ENCODE measurements at regions not wholly inside any gene's neighbourhood (a gene's known extent, or its start where the extent isn't known, plus 50 kb on each side); places are given as distances from the start of the nearest gene placed in this dataset.
A peak's percentile ranks its signal among the peaks of the same experiment; 100 is the strongest.

DNA sequence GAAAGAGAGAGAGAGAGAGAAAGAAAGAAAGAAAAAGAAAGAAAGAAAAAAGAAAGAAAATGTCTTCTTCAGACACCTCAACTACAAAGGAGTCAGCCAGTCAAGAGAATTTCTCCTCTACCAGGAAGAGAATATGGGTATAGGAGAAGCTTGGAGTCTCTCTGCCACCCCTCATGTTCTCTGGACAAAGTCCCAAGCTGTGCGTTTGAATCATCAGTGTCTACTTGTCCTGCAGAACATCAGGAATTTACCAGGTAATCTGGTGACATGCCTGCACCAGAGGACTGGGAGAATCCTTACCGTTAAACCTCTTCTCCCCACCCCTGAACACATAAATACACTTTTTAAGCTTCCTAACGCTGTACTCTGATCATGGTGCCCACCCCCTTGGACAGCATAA, 119.5 kb downstream of the TM9SF2 start:
- no peak for DNase-seq
- H3K4me1 ChIP-seq = peaks cover 0 to 9% (median 0%) of the 10 kb centered on the region in 3 donors
- H3K9me3 ChIP-seq = no peaks in the 10 kb centered on the region
- no peak overlapping the region for H3K27ac ChIP-seq
- H3K4me3 ChIP-seq = no peak overlapping the region
- intact Hi-C loops (cut with DNase I) = no loop called here
- 67 to 76% methylated on average over 3 of the region's 3 CpGs for WGBS, 2 donors
- no peaks in the 10 kb centered on the region for H3K36me3 ChIP-seq
- TF ChIP-seq, protein P1, sequence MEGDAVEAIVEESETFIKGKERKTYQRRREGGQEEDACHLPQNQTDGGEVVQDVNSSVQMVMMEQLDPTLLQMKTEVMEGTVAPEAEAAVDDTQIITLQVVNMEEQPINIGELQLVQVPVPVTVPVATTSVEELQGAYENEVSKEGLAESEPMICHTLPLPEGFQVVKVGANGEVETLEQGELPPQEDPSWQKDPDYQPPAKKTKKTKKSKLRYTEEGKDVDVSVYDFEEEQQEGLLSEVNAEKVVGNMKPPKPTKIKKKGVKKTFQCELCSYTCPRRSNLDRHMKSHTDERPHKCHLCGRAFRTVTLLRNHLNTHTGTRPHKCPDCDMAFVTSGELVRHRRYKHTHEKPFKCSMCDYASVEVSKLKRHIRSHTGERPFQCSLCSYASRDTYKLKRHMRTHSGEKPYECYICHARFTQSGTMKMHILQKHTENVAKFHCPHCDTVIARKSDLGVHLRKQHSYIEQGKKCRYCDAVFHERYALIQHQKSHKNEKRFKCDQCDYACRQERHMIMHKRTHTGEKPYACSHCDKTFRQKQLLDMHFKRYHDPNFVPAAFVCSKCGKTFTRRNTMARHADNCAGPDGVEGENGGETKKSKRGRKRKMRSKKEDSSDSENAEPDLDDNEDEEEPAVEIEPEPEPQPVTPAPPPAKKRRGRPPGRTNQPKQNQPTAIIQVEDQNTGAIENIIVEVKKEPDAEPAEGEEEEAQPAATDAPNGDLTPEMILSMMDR (IDR thresholded peaks at IDR 0.05) = no peak
- H3K27me3 ChIP-seq = no peaks in the 10 kb centered on the region

DNA sequence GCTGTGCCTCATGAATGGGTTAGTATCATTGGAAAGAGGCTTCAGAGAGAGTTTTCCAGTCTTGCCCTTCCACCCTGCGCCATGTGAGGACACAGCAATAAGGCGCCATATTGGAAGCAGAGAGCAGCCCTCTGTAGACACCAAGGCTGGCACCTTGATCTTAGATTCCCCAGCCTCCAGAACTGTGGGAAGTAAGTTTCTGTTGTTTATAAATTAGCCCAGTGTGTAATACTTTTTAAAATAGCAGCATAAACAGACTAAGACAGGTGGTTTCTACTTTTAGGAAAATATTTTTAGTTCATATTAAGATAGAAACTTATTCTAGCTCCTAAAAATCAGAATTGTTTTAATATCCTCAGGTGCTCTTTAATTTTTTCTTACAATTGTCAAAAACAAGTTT, 117.9 kb downstream of the TM9SF2 start:
- H3K9me3 ChIP-seq = no peaks in the 10 kb centered on the region
- intact Hi-C loops (cut with DNase I) = no loop called here
- no peaks in the 10 kb centered on the region for H3K36me3 ChIP-seq
- peaks cover 0 to 24% (median 7%) of the 10 kb centered on the region in 3 donors for H3K4me1 ChIP-seq
- H3K27me3 ChIP-seq = no peaks in the 10 kb centered on the region
- no peak overlapping the region for H3K4me3 ChIP-seq
- no peak overlapping the region for H3K27ac ChIP-seq
- no peak for TF ChIP-seq POLR2A (IDR thresholded peaks at IDR 0.05)
- TF ChIP-seq, protein P1 (IDR thresholded peaks at IDR 0.05) = no peak
- WGBS, 2 donors = 86 to 94% methylated on average over 1 to 2 of the region's 2 CpGs
- no peak for DNase-seq

DNA sequence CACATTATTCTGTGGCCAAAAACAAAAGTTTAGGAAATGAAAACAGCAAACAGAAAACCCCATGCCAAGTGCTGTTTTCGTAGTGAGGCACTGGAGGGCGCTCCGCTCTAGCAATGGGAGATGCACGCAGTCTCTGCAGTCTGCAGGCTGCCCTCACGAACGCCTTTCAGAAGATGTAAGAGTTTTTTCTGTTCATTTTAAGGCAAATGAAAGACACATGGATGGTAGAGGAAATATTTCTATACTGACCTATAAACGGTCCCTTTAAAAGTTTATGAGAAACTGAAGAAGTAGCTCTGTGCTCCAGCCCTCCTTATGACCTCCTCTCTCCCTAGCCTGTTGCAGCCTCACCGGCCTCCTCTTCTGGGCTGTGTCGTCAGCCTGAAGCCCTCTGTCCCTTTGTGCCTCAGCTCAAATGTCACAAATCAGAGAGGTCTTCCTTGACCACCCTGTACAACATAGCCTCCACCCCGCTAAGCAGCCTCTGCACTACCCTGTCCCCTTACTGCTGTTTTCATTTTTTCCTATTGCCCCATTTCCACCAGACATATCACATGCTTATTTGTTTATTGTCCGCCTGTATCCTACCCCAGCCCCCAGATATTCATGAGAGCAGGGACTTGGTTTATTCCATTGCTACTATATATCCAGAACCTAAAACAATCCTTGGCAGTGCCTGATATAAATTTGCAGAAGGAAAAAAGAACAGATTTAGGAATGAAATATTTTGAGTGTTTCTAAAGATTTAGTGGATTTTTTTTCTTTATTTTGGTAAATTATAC, 116.4 kb downstream of the TM9SF2 start:
- Histone ChIP-seq H3K4me3 (no peak overlapping the region), H3K9me3 (no peaks in the 10 kb centered on the region), H3K27ac (no peak overlapping the region), H3K4me1 (peaks cover 0 to 35% (median 13%) of the 10 kb centered on the region in 3 donors), H3K36me3 (no peaks in the 10 kb centered on the region), H3K27me3 (no peaks in the 10 kb centered on the region)
- WGBS, 2 donors = 54 to 72% methylated on average over 11 of the region's 11 CpGs
- no peak for DNase-seq
- intact Hi-C loops (cut with DNase I) = no loop called here
- TF ChIP-seq POLR2A (IDR thresholded peaks at IDR 0.05) = no peak
- TF ChIP-seq, protein P1 (IDR thresholded peaks at IDR 0.05) = peak in 2 of 6 experiments; percentile 34 to 40

DNA sequence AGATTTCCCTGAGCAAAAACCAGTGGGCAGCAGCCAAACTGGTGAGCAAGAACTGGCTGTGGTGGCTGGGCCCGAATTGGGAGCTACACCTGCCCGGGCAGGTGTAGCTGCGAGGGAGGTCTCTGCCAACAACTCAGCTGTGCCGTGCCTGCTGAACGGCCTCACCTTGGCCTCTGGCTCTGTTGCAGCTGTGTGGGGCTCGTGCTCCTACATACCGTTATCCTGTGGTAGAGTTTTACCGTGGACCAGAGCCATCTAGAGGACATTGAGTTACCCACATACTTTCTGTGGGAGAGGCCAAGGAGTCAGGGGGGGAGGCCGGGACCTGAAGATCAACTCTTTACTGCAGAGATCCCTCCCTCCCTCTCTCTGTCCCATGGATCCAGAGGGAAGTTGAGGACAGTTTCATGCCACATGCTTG, 113.2 kb downstream of the TM9SF2 start:
- DNase-seq = no peak
- intact Hi-C loops (cut with DNase I) = no loop called here

More for the DNA sequence above, 113.2 kb downstream of the TM9SF2 start:
- no peak overlapping the region for H3K4me3 ChIP-seq
- H3K9me3 ChIP-seq = no peaks in the 10 kb centered on the region
- no peaks in the 10 kb centered on the region for H3K36me3 ChIP-seq
- 16 to 41% methylated on average over 3 to 6 of the region's 9 CpGs for WGBS, 2 donors
- peaks cover 4 to 50% (median 13%) of the 10 kb centered on the region in 3 donors for H3K4me1 ChIP-seq
- H3K27ac ChIP-seq = no peak overlapping the region
- no peak for TF ChIP-seq POLR2A (IDR thresholded peaks at IDR 0.05)
- TF ChIP-seq, protein P1 (IDR thresholded peaks at IDR 0.05) = peak in 3 of 6 experiments; percentile 15 to 35 (median 27)
- no peaks in the 10 kb centered on the region for H3K27me3 ChIP-seq

Small RNA genes in the stretch of these regions (small RNA-seq; reads per million reads assigned to genes)
- gene MIR4306 = 0 reads per million in 4 donors
- gene RF00402 = 0 reads per million in 4 donors
